A549 (cell line): ENCODE measurements at regions not wholly inside any gene's neighbourhood (a gene's known extent, or its start where the extent isn't known, plus 50 kb on each side); places are given as distances from the start of the nearest gene placed in this dataset.

Experiments used
- ATAC-seq, 2 experiments: fragments of 200-7000 bp in 1 of 2; fragments of >200 bp in 1 of 2; cut with Nextera tagmentation in 1 of 2; cut with Tn5 transposase in 1 of 2; 3 replicates each; pipeline versions ENCODE4 v1.8.0 to v1.9.1; 2018 to 2020; ENCODE audit warnings: mild to moderate bottlenecking in 1 of 2, moderate library complexity in 1 of 2
- CTCF ChIA-PET: fragments of 300-600 bp; sonication (Branson Sonifier 250); formaldehyde crosslinking; extraction: SDS; loops from one replicate; lab custom pipeline; 2021; ENCODE audit warnings: antibody characterized with exemption, inconsistent platforms; lab: Yijun Ruan, JAX
- POLR2A ChIA-PET: fragments of 350-600 bp; formaldehyde crosslinking; extraction: SDS; loops from one replicate; lab custom pipeline; 2021; ENCODE audit warnings: antibody characterized with exemption, inconsistent platforms; lab: Yijun Ruan, JAX
- DNase-seq, 2 experiments: peaks; one replicate each; pipeline versions ENCODE4 v3.0.0 to v3.0.0-alpha.2; 2011 to 2016; ENCODE audit warnings: low read depth in 1 of 2, low spot score in 1 of 2
- FAIRE-seq: peaks from 2 replicates; lab custom pipeline; 2011; peaks lifted over from hg19 to GRCh38; lab: Jason Lieb, UNC
- H3K27ac ChIP-seq, 2 experiments: fragments of >200 bp; sonication (Bioruptor Twin); formaldehyde crosslinking; 3 replicates each; pipeline ENCODE4 v1.5.1; 2016 to 2017
- H3K4me1 ChIP-seq: fragments of >200 bp; sonication (Bioruptor Twin); formaldehyde crosslinking; 3 replicates; pipeline ENCODE4 v1.6.1; 2016
- H3K4me2 ChIP-seq: fragments of >200 bp; sonication (Bioruptor Twin); formaldehyde crosslinking; 3 replicates; pipeline ENCODE4 v1.6.1; 2016
- H3K4me3 ChIP-seq: fragments of >200 bp; sonication (Bioruptor Twin); formaldehyde crosslinking; 3 replicates; pipeline ENCODE4 v1.5.1; 2016
- H3K9me3 ChIP-seq: fragments of >200 bp; sonication (Bioruptor Twin); formaldehyde crosslinking; 3 replicates; pipeline ENCODE4 v1.6.1; 2016
- BHLHE40 ChIP-seq: IDR thresholded peaks from 2 replicates; pipeline ENCODE4 v1.6.1; 2012; ENCODE audit warnings: low read depth, low read length, inconsistent platforms
- CBX8 ChIP-seq: fragments of 200-600 bp; sonication (generic); IDR thresholded peaks from 2 replicates; pipeline ENCODE4 v1.6.1; 2016
- CEBPB ChIP-seq, 2 experiments: fragments of >200 bp in 1 of 2; sonication (Bioruptor Twin) in 1 of 2; formaldehyde crosslinking in 1 of 2; IDR thresholded peaks; 2 replicates each; pipeline ENCODE4 v1.6.1; 2012 to 2016
- FOXS1 ChIP-seq: fragments of 250-450 bp; sonication (Bioruptor Pico); IDR thresholded peaks from 2 replicates; pipeline ENCODE4 v1.5.0; 2020; ENCODE audit warnings: mild to moderate bottlenecking, moderate library complexity
- GATA3 ChIP-seq: IDR thresholded peaks from 2 replicates; pipeline ENCODE4 v1.6.1; 2012; ENCODE audit warnings: borderline replicate concordance
- HDAC2 ChIP-seq: fragments of 200-600 bp; sonication (generic); IDR thresholded peaks from 2 replicates; pipeline ENCODE4 v1.6.1; 2016
- HEYL ChIP-seq: fragments of 250-450 bp; sonication (Bioruptor Pico); IDR thresholded peaks from 2 replicates; pipeline ENCODE4 v1.8.0; 2021; ENCODE audit warnings: mild to moderate bottlenecking, moderate library complexity
- HOXA7 ChIP-seq: fragments of 250-450 bp; sonication (Bioruptor Pico); IDR thresholded peaks from 2 replicates; pipeline ENCODE4 v1.5.0; 2020; ENCODE audit warnings: mild to moderate bottlenecking, moderate library complexity
- HOXB5 ChIP-seq: fragments of 250-450 bp; sonication (Bioruptor Pico); IDR thresholded peaks from 2 replicates; pipeline ENCODE4 v1.5.0; 2020; ENCODE audit warnings: mild to moderate bottlenecking, moderate library complexity
- JUN ChIP-seq, 2 experiments: fragments of >200 bp; sonication (Bioruptor Twin); formaldehyde crosslinking; IDR thresholded peaks; 2 replicates in 1 of 2; 3 replicates in 1 of 2; pipeline ENCODE4 v1.6.1; 2016 to 2017
- KDM5A ChIP-seq: fragments of 200-600 bp; sonication (generic); IDR thresholded peaks from 2 replicates; pipeline ENCODE4 v1.6.1; 2016; ENCODE audit warnings: antibody characterized with exemption, mild to moderate bottlenecking
- MAFK ChIP-seq: fragments of 450-650 bp; IDR thresholded peaks from 2 replicates; pipeline ENCODE4 v1.6.1; 2014; ENCODE audit not compliant: partially characterized antibody
- MAZ ChIP-seq: fragments of 150-350 bp; IDR thresholded peaks from 2 replicates; pipeline ENCODE4 v1.6.1; 2014; ENCODE audit warnings: antibody characterized with exemption, low read depth, low read length, borderline replicate concordance
- POLR2AphosphoS2 ChIP-seq: conservative IDR thresholded peaks from 2 replicates; pipeline ENCODE4 v1.6.1; 2012; ENCODE audit warnings: low read length, improper control_type of control experiment, inconsistent platforms
- RARB ChIP-seq: fragments of 250-450 bp; sonication (Bioruptor Pico); IDR thresholded peaks from 2 replicates; pipeline ENCODE4 v1.8.0; 2021; ENCODE audit warnings: mild to moderate bottlenecking, moderate library complexity
- SREBF2 ChIP-seq: fragments of 450-650 bp; IDR thresholded peaks from 2 replicates; pipeline ENCODE4 v1.6.1; 2014; ENCODE audit warnings: mild to moderate bottlenecking, moderate library complexity
- TFCP2L1 ChIP-seq: fragments of 250-450 bp; sonication (Bioruptor Pico); IDR thresholded peaks from 2 replicates; pipeline ENCODE4 v1.5.0; 2021; ENCODE audit warnings: mild to moderate bottlenecking
- ZNF302 ChIP-seq: fragments of 250-450 bp; sonication (Bioruptor Pico); IDR thresholded peaks from 2 replicates; pipeline ENCODE4 v1.9.0; 2021; ENCODE audit warnings: inconsistent platforms, mild to moderate bottlenecking, moderate library complexity
- WGBS: methylation state at CpG from one replicate; pipeline ENCODE4 v1.1.6; 2017; ENCODE audit errors: missing lambda C conversion rate; 5-methylcytosine and 5-hydroxymethylcytosine counted together
- TF ChIP-seq, protein P1 (sequence below): fragments of >200 bp; sonication (Bioruptor Twin); formaldehyde crosslinking; IDR thresholded peaks from 2 replicates; pipeline ENCODE4 v1.6.1; 2016
- TF ChIP-seq, protein P2 (sequence below): fragments of 150-350 bp; IDR thresholded peaks from 2 replicates; pipeline ENCODE4 v1.6.1; 2014; ENCODE audit warnings: low read depth, mild to moderate bottlenecking, low read length
- TF ChIP-seq, protein P3 (sequence below): IDR thresholded peaks from 2 replicates; pipeline ENCODE4 v1.6.1; 2012
- TF ChIP-seq, protein P4 (sequence below): fragments of >200 bp; sonication (Bioruptor Twin); formaldehyde crosslinking; IDR thresholded peaks from 3 replicates; pipeline ENCODE4 v1.6.1; 2016

DNA sequence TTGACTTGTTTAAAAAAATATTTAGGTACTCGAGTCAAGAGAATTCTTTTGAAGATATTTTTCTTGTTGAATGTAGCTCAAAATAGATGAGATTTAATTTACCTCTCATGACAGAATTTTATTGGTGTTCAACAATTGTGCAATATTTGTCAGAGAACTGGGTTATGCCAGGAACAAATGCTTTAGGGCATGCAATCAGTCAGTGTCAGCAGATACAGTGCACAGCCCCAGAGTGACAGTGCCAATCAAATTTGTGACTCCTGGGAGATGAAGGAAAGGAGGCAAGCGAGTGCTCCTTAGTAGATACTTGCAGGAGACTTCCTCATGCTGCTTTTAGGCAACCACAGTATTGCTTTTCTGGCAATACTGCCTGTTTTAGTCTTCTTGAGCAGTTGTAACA lies 81.2 kb upstream of the DSEL start:
- CTCF ChIA-PET: interaction anchor here (0.6 kb wide), 1 partner anchor 1139 kb away, joined by 3 read pairs; no protein-coding TSS in a partner anchor
- Histone ChIP-seq H3K4me2 (no peak overlapping the region), H3K9me3 (no peaks in the 10 kb centered on the region)
- DNase-seq: no peak
- TF ChIP-seq RARB: no peak
- TF ChIP-seq HOXA7: no peak
- no peak for TF ChIP-seq BHLHE40
- no peak for TF ChIP-seq SREBF2
- TF ChIP-seq, protein P1, sequence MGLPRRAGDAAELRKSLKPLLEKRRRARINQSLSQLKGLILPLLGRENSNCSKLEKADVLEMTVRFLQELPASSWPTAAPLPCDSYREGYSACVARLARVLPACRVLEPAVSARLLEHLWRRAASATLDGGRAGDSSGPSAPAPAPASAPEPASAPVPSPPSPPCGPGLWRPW: no peak
- no peak for TF ChIP-seq JUN (IDR thresholded peaks at IDR 0.05)
- TF ChIP-seq CEBPB (IDR thresholded peaks at IDR 0.05): no peak
- no peak for TF ChIP-seq MAZ
- TF ChIP-seq, all 56 proteins: peak for 0
- no peak overlapping the region for H3K27ac ChIP-seq
- FAIRE-seq: no peak
- no peak overlapping the region for H3K4me3 ChIP-seq
- ATAC-seq: no peak
- WGBS: 15% methylated on average over 2 of the region's 2 CpGs
- H3K4me1 ChIP-seq: no peaks in the 10 kb centered on the region
- POLR2A ChIA-PET: no interaction called here

DNA sequence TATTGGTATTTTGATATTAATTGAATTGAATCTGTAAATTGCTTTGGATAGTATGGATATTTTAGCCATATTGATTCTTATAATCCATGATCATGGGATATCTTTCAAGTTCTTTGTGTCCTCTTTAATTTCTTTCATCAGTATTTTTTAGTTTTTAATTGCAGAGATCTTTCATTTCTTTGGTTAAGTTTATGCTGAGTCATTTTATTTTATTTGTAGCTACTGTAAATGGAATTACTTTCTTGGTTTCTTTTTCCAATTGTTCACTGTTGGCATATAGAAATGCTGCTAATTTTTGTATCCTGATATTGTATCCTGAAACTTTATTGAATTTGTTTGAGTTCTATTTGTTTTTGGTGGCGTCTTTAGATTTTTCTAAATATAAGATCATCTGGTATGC lies 79.5 kb upstream of the DSEL start:
- no peak for ATAC-seq
- FAIRE-seq: no peak
- Histone ChIP-seq H3K4me1 (no peaks in the 10 kb centered on the region), H3K4me2 (no peak overlapping the region), H3K9me3 (no peaks in the 10 kb centered on the region), H3K4me3 (no peak overlapping the region), H3K27ac (no peak overlapping the region)
- 55% methylated on average over 1 of the region's 1 CpG for WGBS
- TF ChIP-seq POLR2AphosphoS2 (no peak), MAFK (peak; percentile 68)
- DNase-seq: no peak
- CTCF ChIA-PET: no interaction called here
- POLR2A ChIA-PET: no interaction called here

DNA sequence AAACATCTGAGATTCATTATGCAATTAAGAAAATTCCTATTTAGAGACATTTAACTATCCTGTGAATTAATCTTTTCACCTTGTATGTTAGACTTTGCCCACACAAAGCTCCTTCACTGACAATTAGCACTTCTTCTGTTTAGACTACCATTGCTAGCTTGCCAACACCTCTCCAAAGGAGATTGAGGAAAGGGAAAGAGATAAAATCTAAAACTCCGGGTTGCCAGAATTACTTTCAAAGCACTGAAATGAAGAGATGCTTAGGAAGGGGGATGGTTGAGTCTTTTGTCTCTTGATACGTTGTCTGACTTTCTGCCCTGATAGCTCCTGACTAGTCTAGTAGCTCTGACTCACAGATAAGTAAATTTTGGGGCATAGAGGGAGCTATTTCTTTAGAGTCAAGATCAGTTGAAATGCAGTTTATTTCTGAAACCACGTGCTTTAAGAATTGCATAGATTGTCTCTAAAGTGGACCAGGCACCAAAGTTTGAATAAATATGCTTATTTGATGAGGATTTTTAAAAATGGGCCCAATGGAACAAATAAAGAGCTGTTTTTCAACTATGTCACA lies 74.1 kb upstream of the DSEL start:
- H3K4me1 ChIP-seq: no peaks in the 10 kb centered on the region
- H3K27ac ChIP-seq: no peak overlapping the region
- DNase-seq: no peak
- ATAC-seq: no peak
- POLR2A ChIA-PET: no interaction called here
- H3K4me2 ChIP-seq: no peak overlapping the region
- FAIRE-seq: no peak
- TF ChIP-seq FOXS1 (CRISPR knock-in tag) (no peak), TFCP2L1 (no peak), KDM5A (no peak), BHLHE40 (no peak), ZNF302 (CRISPR knock-in tag) (no peak), HEYL (CRISPR knock-in tag) (no peak), GATA3 (no peak), MAFK (no peak), HOXB5 (CRISPR knock-in tag) (no peak), CBX8 (no peak), HDAC2 (no peak)
- TF ChIP-seq, protein P2, sequence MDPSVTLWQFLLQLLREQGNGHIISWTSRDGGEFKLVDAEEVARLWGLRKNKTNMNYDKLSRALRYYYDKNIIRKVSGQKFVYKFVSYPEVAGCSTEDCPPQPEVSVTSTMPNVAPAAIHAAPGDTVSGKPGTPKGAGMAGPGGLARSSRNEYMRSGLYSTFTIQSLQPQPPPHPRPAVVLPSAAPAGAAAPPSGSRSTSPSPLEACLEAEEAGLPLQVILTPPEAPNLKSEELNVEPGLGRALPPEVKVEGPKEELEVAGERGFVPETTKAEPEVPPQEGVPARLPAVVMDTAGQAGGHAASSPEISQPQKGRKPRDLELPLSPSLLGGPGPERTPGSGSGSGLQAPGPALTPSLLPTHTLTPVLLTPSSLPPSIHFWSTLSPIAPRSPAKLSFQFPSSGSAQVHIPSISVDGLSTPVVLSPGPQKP: no peak
- TF ChIP-seq, protein P3, sequence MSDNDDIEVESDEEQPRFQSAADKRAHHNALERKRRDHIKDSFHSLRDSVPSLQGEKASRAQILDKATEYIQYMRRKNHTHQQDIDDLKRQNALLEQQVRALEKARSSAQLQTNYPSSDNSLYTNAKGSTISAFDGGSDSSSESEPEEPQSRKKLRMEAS: no peak
- TF ChIP-seq, protein P4, sequence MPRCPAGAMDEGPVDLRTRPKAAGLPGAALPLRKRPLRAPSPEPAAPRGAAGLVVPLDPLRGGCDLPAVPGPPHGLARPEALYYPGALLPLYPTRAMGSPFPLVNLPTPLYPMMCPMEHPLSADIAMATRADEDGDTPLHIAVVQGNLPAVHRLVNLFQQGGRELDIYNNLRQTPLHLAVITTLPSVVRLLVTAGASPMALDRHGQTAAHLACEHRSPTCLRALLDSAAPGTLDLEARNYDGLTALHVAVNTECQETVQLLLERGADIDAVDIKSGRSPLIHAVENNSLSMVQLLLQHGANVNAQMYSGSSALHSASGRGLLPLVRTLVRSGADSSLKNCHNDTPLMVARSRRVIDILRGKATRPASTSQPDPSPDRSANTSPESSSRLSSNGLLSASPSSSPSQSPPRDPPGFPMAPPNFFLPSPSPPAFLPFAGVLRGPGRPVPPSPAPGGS: no peak
- TF ChIP-seq, all 56 proteins: peak for 0
- 3% methylated on average over 3 of the region's 3 CpGs for WGBS
- CTCF ChIA-PET: no interaction called here
- Histone ChIP-seq H3K4me3 (no peak overlapping the region), H3K9me3 (no peaks in the 10 kb centered on the region)
